ENCODE measurements at regions not wholly inside any gene's neighbourhood (a gene's known extent, or its start where the extent isn't known, plus 50 kb on each side); places are given as distances from the start of the nearest gene placed in this dataset.
"Not testable (repeated sequence)": the region's sequence is repeated elsewhere in the genome, so short reads cannot be mapped to it uniquely, and the experiment has no call there.

DNA sequence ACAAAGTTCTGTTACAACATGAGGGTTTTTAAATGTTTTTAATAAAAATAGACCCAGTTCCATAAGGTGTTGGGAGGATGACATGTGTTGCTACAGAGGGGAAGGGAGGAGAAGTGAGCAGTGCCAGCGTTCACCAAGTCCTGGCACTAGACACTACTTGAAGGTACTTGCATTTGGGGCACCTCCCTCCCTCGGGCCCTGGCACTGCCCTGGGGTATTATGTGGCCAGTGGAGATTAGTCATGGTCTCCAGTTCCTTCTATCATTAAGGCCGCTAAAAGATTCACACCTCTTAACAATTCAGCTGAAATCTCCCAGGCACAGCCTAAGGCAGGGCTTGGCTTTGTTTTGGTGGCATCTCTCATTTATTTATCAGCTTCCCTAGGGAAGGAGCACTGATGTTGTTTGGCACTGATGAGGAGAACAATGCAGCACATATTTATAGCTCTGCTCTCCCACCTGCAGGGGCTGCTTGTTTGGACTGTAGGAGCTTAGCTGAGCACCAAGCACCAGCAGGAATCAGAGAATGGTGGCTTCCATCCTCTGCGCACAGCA lies 155.5 kb upstream of the NTF3 start:
- Histone ChIP-seq H3K27me3 (peaks cover 6% of the 10 kb centered on the region), H3K27ac (no peak overlapping the region), H3K4me3 (no peak overlapping the region), H3K36me3 (no peaks in the 10 kb centered on the region), H3K9me3 (no peaks in the 10 kb centered on the region), H3K4me1 (no peaks in the 10 kb centered on the region)
- TF ChIP-seq POLR2AphosphoS5 (IDR thresholded peaks at IDR 0.05) (no peak), POLR2A (IDR thresholded peaks at IDR 0.05) (no peak), EP300 (IDR thresholded peaks at IDR 0.05) (no peak)
- TF ChIP-seq, protein P1, sequence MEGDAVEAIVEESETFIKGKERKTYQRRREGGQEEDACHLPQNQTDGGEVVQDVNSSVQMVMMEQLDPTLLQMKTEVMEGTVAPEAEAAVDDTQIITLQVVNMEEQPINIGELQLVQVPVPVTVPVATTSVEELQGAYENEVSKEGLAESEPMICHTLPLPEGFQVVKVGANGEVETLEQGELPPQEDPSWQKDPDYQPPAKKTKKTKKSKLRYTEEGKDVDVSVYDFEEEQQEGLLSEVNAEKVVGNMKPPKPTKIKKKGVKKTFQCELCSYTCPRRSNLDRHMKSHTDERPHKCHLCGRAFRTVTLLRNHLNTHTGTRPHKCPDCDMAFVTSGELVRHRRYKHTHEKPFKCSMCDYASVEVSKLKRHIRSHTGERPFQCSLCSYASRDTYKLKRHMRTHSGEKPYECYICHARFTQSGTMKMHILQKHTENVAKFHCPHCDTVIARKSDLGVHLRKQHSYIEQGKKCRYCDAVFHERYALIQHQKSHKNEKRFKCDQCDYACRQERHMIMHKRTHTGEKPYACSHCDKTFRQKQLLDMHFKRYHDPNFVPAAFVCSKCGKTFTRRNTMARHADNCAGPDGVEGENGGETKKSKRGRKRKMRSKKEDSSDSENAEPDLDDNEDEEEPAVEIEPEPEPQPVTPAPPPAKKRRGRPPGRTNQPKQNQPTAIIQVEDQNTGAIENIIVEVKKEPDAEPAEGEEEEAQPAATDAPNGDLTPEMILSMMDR (IDR thresholded peaks at IDR 0.05): no peak
- ATAC-seq: no peak
- WGBS, 2 donors (ENCODE audit: low coverage in 1 of 2): 60 to 92% methylated on average over 1 to 3 of the region's 4 CpGs

DNA sequence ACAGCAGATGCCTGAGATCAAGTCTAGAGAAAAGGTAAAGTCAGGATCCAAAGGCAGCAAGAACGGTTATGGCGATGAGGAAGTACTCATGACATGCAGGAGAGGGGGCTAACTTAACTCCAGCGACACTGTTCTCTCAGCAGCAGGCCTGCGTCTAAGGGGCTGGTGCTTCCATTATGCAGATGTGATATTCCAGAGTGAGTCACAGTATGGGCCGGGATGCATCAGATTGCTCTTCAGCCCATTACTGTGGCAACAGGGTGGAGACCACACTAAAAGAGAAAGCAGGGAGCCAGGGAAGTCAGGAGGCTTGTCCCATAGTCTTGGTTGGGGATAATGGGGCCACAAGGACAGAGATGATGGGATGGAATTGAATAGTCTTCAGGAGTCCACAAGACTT lies 151.8 kb upstream of the NTF3 start:
- H3K36me3 ChIP-seq: no peaks in the 10 kb centered on the region
- WGBS, 2 donors (ENCODE audit: low coverage in 1 of 2): 73 to 90% methylated on average over 3 to 5 of the region's 5 CpGs
- no peak overlapping the region for H3K27ac ChIP-seq
- H3K27me3 ChIP-seq: peaks cover 6% of the 10 kb centered on the region
- H3K9me3 ChIP-seq: no peaks in the 10 kb centered on the region
- no peak overlapping the region for H3K4me3 ChIP-seq
- no peaks in the 10 kb centered on the region for H3K4me1 ChIP-seq
- ATAC-seq: no peak
- no peak for TF ChIP-seq POLR2A (IDR thresholded peaks at IDR 0.05)
- TF ChIP-seq POLR2AphosphoS5 (IDR thresholded peaks at IDR 0.05): no peak
- TF ChIP-seq, protein P1 (IDR thresholded peaks at IDR 0.05): no peak
- TF ChIP-seq EP300 (IDR thresholded peaks at IDR 0.05): no peak

DNA sequence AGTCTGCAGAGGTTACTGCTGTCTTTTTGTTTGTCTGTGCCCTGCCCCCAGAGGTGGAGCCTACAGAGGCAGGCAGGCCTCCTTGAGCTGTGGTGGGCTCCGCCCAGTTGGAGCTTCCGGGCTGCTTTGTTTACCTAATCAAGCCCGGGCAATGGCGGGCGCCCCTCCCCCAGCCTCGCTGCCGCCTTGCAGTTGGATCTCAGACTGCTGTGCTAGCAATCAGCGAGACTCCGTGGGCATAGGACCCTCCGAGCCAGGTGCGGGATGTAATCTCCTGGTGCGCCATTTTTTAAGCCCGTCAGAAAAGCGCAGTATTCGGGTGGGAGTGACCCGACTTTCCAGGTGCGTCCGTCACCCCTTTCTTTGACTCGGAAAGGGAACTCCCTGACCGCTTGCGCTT lies 141.5 kb upstream of the NTF3 start:
- H3K27me3 ChIP-seq, H3K4me3 ChIP-seq, H3K9me3 ChIP-seq, H3K27ac ChIP-seq, H3K36me3 ChIP-seq, H3K4me1 ChIP-seq, ATAC-seq: not testable (repeated sequence)
- 93 to 98% methylated on average over 3 to 7 of the region's 21 CpGs for WGBS, 2 donors (ENCODE audit: low coverage in 1 of 2)

DNA sequence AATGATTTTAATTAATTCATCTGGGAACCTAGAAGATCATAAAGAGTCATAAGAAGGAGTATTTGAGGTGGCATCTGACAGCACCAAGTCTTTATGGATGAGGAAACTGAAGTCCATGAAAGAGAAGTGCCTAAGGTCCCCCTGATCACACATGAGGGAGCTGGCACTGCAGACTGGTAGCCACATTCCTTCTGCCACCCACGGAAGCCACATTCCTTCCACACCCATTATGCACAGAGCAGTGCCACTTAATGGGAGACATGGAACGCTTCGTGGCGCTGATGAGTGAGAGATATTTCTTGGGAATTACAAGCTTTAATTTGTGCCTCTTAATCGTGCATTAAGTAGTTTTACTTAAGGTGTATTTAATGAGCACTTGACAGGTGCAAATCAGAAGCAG lies 139.3 kb upstream of the NTF3 start:
- TF ChIP-seq POLR2A (IDR thresholded peaks at IDR 0.05): no peak
- no peak for TF ChIP-seq EP300 (IDR thresholded peaks at IDR 0.05)
- TF ChIP-seq, protein P1 (IDR thresholded peaks at IDR 0.05): no peak
- no peak for TF ChIP-seq POLR2AphosphoS5 (IDR thresholded peaks at IDR 0.05)
- Histone ChIP-seq H3K27ac (no peak overlapping the region), H3K4me3 (no peak overlapping the region), H3K9me3 (no peaks in the 10 kb centered on the region), H3K4me1 (no peaks in the 10 kb centered on the region), H3K36me3 (no peaks in the 10 kb centered on the region), H3K27me3 (peaks cover 4% of the 10 kb centered on the region)
- no peak for ATAC-seq
- WGBS, 2 donors (ENCODE audit: low coverage in 1 of 2): 82% methylated on average over 5 of the region's 5 CpGs; no CpG with 5 or more reads in 1 of the 2 donors

DNA sequence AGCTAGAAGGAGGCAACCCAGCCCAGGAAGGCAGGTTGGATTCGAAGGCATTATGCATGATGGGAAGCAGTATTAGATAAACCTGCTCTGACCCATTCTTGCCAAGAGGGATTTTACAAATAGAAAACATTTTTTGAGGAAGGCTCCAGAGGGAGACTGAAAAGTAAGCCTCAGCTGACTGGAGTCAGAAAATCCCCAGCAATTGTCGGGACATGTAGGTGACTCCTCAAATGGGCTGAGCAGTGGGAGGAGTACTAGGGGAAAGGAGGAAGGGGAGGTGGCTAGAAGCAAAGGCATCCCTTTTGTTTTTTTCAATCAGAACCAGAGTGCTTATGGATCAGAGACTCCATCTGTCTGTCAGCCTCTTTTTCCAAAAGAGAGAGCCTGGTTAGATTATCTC lies 138.1 kb upstream of the NTF3 start:
- Histone ChIP-seq H3K27ac (no peak overlapping the region), H3K36me3 (no peaks in the 10 kb centered on the region), H3K4me3 (no peak overlapping the region), H3K4me1 (no peaks in the 10 kb centered on the region), H3K27me3 (peaks cover 4% of the 10 kb centered on the region), H3K9me3 (no peaks in the 10 kb centered on the region)
- WGBS, 2 donors (ENCODE audit: low coverage in 1 of 2): 80 to 84% methylated on average over 2 of the region's 2 CpGs
- no peak for ATAC-seq
- TF ChIP-seq POLR2A (IDR thresholded peaks at IDR 0.05) (no peak), POLR2AphosphoS5 (IDR thresholded peaks at IDR 0.05) (no peak), EP300 (IDR thresholded peaks at IDR 0.05) (no peak)
- TF ChIP-seq, protein P1 (IDR thresholded peaks at IDR 0.05): no peak

Data from gastroesophageal sphincter (tissue), 4 donors.